ENCODE measurements at regions not wholly inside any gene's neighbourhood (a gene's known extent, or its start where the extent isn't known, plus 50 kb on each side); places are given as distances from the start of the nearest gene placed in this dataset.
"Not testable (repeated sequence)": the region's sequence is repeated elsewhere in the genome, so short reads cannot be mapped to it uniquely, and the experiment has no call there.

GRCh38 chr16:22635801-22636200 lies 125.1 kb downstream of the NPIPB5 start:
- Mint-ChIP-seq H3K4me3 (no peak overlapping the region), H3K4me1 (no peaks in the 10 kb centered on the region), H3K36me3 (no peaks in the 10 kb centered on the region), H3K27me3 (peaks cover 10% of the 10 kb centered on the region), H3K27ac (no peak overlapping the region), H3K9me3 (peaks cover 0 to 1% (median 0%) of the 10 kb centered on the region in 7 donors)
- Histone ChIP-seq H3K4me3 (ENCODE audit: low read depth, low read length) (no peak overlapping the region), H3K36me3 (ENCODE audit: control insufficient read depth, insufficient read depth, low read length) (no peaks in the 10 kb centered on the region), H3K9me3 (ENCODE audit: control insufficient read depth in 2 of 2, low read length in 2 of 2) (no peaks in the 10 kb centered on the region), H3K27me3 (ENCODE audit: control insufficient read depth, insufficient read depth, low read length) (peaks cover 16% of the 10 kb centered on the region), H3K4me1 (ENCODE audit: control insufficient read depth, insufficient read depth, low read length, poor library complexity, severe bottlenecking) (no peaks in the 10 kb centered on the region), H3K27ac (ENCODE audit: insufficient read depth, low read length, poor library complexity, severe bottlenecking) (no peak overlapping the region)
- no peak for DNase-seq
- ATAC-seq (ENCODE audit: low read depth in 2 of 2): no peak

GRCh38 chr16:22638393-22639206 lies 127.9 kb downstream of the NPIPB5 start:
- no peaks in the 10 kb centered on the region for H3K4me1 Mint-ChIP-seq
- no peak for DNase-seq
- H3K9me3 Mint-ChIP-seq: no peaks in the 10 kb centered on the region

GRCh38 chr16:22641131-22641628 lies 130.5 kb downstream of the NPIPB5 start:
- Mint-ChIP-seq H3K36me3 (no peaks in the 10 kb centered on the region), H3K9me3 (no peaks in the 10 kb centered on the region), H3K4me3 (no peak overlapping the region), H3K4me1 (no peaks in the 10 kb centered on the region), H3K27me3 (no peaks in the 10 kb centered on the region), H3K27ac (no peak overlapping the region)
- no peaks in the 10 kb centered on the region for H3K9me3 ChIP-seq (ENCODE audit: control insufficient read depth in 2 of 2, low read length in 2 of 2)
- peaks cover 29% of the 10 kb centered on the region for H3K27me3 ChIP-seq (ENCODE audit: control insufficient read depth, insufficient read depth, low read length)
- no peak for DNase-seq
- H3K4me1 ChIP-seq (ENCODE audit: control insufficient read depth, insufficient read depth, low read length, poor library complexity, severe bottlenecking): no peaks in the 10 kb centered on the region
- no peak overlapping the region for H3K4me3 ChIP-seq (ENCODE audit: low read depth, low read length)
- no peaks in the 10 kb centered on the region for H3K36me3 ChIP-seq (ENCODE audit: control insufficient read depth, insufficient read depth, low read length)
- H3K27ac ChIP-seq (ENCODE audit: insufficient read depth, low read length, poor library complexity, severe bottlenecking): no peak overlapping the region
- no peak for ATAC-seq (ENCODE audit: low read depth in 2 of 2)

More at GRCh38 chr16:22638393-22639206, 127.9 kb downstream of the NPIPB5 start:
- Mint-ChIP-seq H3K36me3 (no peaks in the 10 kb centered on the region), H3K4me3 (no peak overlapping the region), H3K27me3 (peaks cover 5% of the 10 kb centered on the region), H3K27ac (no peak overlapping the region)
- Histone ChIP-seq H3K36me3 (ENCODE audit: control insufficient read depth, insufficient read depth, low read length) (no peaks in the 10 kb centered on the region), H3K27ac (ENCODE audit: insufficient read depth, low read length, poor library complexity, severe bottlenecking) (no peak overlapping the region), H3K4me3 (ENCODE audit: low read depth, low read length) (no peak overlapping the region), H3K4me1 (ENCODE audit: control insufficient read depth, insufficient read depth, low read length, poor library complexity, severe bottlenecking) (no peaks in the 10 kb centered on the region), H3K9me3 (ENCODE audit: control insufficient read depth in 2 of 2, low read length in 2 of 2) (no peaks in the 10 kb centered on the region), H3K27me3 (ENCODE audit: control insufficient read depth, insufficient read depth, low read length) (peaks cover 20% of the 10 kb centered on the region)
- ATAC-seq (ENCODE audit: low read depth in 2 of 2): no peak

- Mint-ChIP-seq H3K4me3 (no peak overlapping the region), H3K9me3 (no peaks in the 10 kb centered on the region), H3K36me3 (no peaks in the 10 kb centered on the region), H3K4me1 (no peaks in the 10 kb centered on the region), H3K27ac (no peak overlapping the region), H3K27me3 (no peaks in the 10 kb centered on the region)
- DNase-seq: no peak
- no peak overlapping the region for H3K27ac ChIP-seq (ENCODE audit: insufficient read depth, low read length, poor library complexity, severe bottlenecking)
- H3K4me3 ChIP-seq (ENCODE audit: low read depth, low read length): no peak overlapping the region
- ATAC-seq (ENCODE audit: low read depth in 2 of 2): no peak
- no peaks in the 10 kb centered on the region for H3K4me1 ChIP-seq (ENCODE audit: control insufficient read depth, insufficient read depth, low read length, poor library complexity, severe bottlenecking)
- H3K36me3 ChIP-seq (ENCODE audit: control insufficient read depth, insufficient read depth, low read length): no peaks in the 10 kb centered on the region
- no peaks in the 10 kb centered on the region for H3K9me3 ChIP-seq (ENCODE audit: control insufficient read depth in 2 of 2, low read length in 2 of 2)
- peaks cover 35% of the 10 kb centered on the region for H3K27me3 ChIP-seq (ENCODE audit: control insufficient read depth, insufficient read depth, low read length)
Observed at GRCh38 chr16:22642416-22643088, 131.9 kb downstream of the NPIPB5 start.

- not testable (repeated sequence) for H3K27me3 Mint-ChIP-seq; H3K4me3 Mint-ChIP-seq; H3K36me3 ChIP-seq (ENCODE audit: control insufficient read depth, insufficient read depth, low read length); DNase-seq; H3K4me1 Mint-ChIP-seq; H3K36me3 Mint-ChIP-seq; H3K4me1 ChIP-seq (ENCODE audit: control insufficient read depth, insufficient read depth, low read length, poor library complexity, severe bottlenecking); H3K27ac ChIP-seq (ENCODE audit: insufficient read depth, low read length, poor library complexity, severe bottlenecking); H3K9me3 Mint-ChIP-seq; H3K27ac Mint-ChIP-seq; H3K9me3 ChIP-seq (ENCODE audit: control insufficient read depth in 2 of 2, low read length in 2 of 2); H3K4me3 ChIP-seq (ENCODE audit: low read depth, low read length); ATAC-seq (ENCODE audit: low read depth in 2 of 2)
- peaks cover 38% of the 10 kb centered on the region for H3K27me3 ChIP-seq (ENCODE audit: control insufficient read depth, insufficient read depth, low read length)
Observed at GRCh38 chr16:22643203-22643602, 132.5 kb downstream of the NPIPB5 start.

GRCh38 chr16:22643886-22644285 lies 133.2 kb downstream of the NPIPB5 start:
- no peak overlapping the region for H3K27ac ChIP-seq (ENCODE audit: insufficient read depth, low read length, poor library complexity, severe bottlenecking)
- no peaks in the 10 kb centered on the region for H3K4me1 ChIP-seq (ENCODE audit: control insufficient read depth, insufficient read depth, low read length, poor library complexity, severe bottlenecking)
- H3K4me3 Mint-ChIP-seq: no peak overlapping the region
- H3K27me3 ChIP-seq (ENCODE audit: control insufficient read depth, insufficient read depth, low read length): peaks cover 42% of the 10 kb centered on the region
- no peak overlapping the region for H3K27ac Mint-ChIP-seq
- no peak overlapping the region for H3K4me3 ChIP-seq (ENCODE audit: low read depth, low read length)
- no peaks in the 10 kb centered on the region for H3K4me1 Mint-ChIP-seq
- no peaks in the 10 kb centered on the region for H3K27me3 Mint-ChIP-seq
- H3K36me3 ChIP-seq (ENCODE audit: control insufficient read depth, insufficient read depth, low read length): no peaks in the 10 kb centered on the region
- ATAC-seq (ENCODE audit: low read depth in 2 of 2): no peak
- H3K9me3 Mint-ChIP-seq: no peaks in the 10 kb centered on the region
- H3K9me3 ChIP-seq (ENCODE audit: control insufficient read depth in 2 of 2, low read length in 2 of 2): no peaks in the 10 kb centered on the region
- no peak for DNase-seq
- no peaks in the 10 kb centered on the region for H3K36me3 Mint-ChIP-seq

- Mint-ChIP-seq H3K4me3 (no peak overlapping the region), H3K4me1 (no peaks in the 10 kb centered on the region), H3K27ac (no peak overlapping the region), H3K9me3 (no peaks in the 10 kb centered on the region), H3K27me3 (no peaks in the 10 kb centered on the region), H3K36me3 (no peaks in the 10 kb centered on the region)
- no peaks in the 10 kb centered on the region for H3K36me3 ChIP-seq (ENCODE audit: control insufficient read depth, insufficient read depth, low read length)
- ATAC-seq (ENCODE audit: low read depth in 2 of 2) (no peak), DNase-seq (no peak)
- no peak overlapping the region for H3K4me3 ChIP-seq (ENCODE audit: low read depth, low read length)
- no peaks in the 10 kb centered on the region for H3K4me1 ChIP-seq (ENCODE audit: control insufficient read depth, insufficient read depth, low read length, poor library complexity, severe bottlenecking)
- H3K27ac ChIP-seq (ENCODE audit: insufficient read depth, low read length, poor library complexity, severe bottlenecking): no peak overlapping the region
- H3K27me3 ChIP-seq (ENCODE audit: control insufficient read depth, insufficient read depth, low read length): peaks cover 44% of the 10 kb centered on the region
- H3K9me3 ChIP-seq (ENCODE audit: control insufficient read depth in 2 of 2, low read length in 2 of 2): no peaks in the 10 kb centered on the region
Observed at GRCh38 chr16:22645868-22646267, 135.2 kb downstream of the NPIPB5 start.
